Activated CD4-positive, alpha-beta T cell treated with anti-CD3 and anti-CD28 coated beads, Interleukin-2, amount 50 U/mL, for 16 hours (primary cell): ENCODE measurements at regions not wholly inside any gene's neighbourhood (a gene's known extent, or its start where the extent isn't known, plus 50 kb on each side); places are given as distances from the start of the nearest gene placed in this dataset.

Experiments used
- DNase-seq: peaks from one replicate; pipeline ENCODE4 v3.0.0-alpha.2; 2020

GRCh38 chr12:78407722-78408121 is 456.9 kb upstream of the SYT1 start:
- DNase-seq = no peak

- DNase-seq = no peak
Observed at GRCh38 chr12:78414071-78414470, 450.5 kb upstream of the SYT1 start.

GRCh38 chr12:78418919-78419318 is 445.7 kb upstream of the SYT1 start:
- no peak for DNase-seq

- no peak for DNase-seq
Observed at GRCh38 chr12:78419513-78419912, 445.1 kb upstream of the SYT1 start.

GRCh38 chr12:78420991-78421390 is 443.6 kb upstream of the SYT1 start:
- no peak for DNase-seq

GRCh38 chr12:78430551-78430950 is 434.0 kb upstream of the SYT1 start:
- DNase-seq = no peak

GRCh38 chr12:78431931-78432330 is 432.6 kb upstream of the SYT1 start:
- no peak for DNase-seq

GRCh38 chr12:78439666-78440065 is 424.9 kb upstream of the SYT1 start:
- DNase-seq = no peak

GRCh38 chr12:78441737-78442453 is 422.7 kb upstream of the SYT1 start:
- DNase-seq = no peak

GRCh38 chr12:78442454-78442801 is 422.1 kb upstream of the SYT1 start:
- no peak for DNase-seq

- no peak for DNase-seq
Observed at GRCh38 chr12:78446555-78446954, 418.0 kb upstream of the SYT1 start.

- no peak for DNase-seq
Observed at GRCh38 chr12:78447373-78447772, 417.2 kb upstream of the SYT1 start.

- DNase-seq = no peak
Observed at GRCh38 chr12:78448692-78449091, 415.9 kb upstream of the SYT1 start.

- DNase-seq = no peak
Observed at GRCh38 chr12:78455991-78456390, 408.6 kb upstream of the SYT1 start.

- no peak for DNase-seq
Observed at GRCh38 chr12:78457938-78458337, 406.6 kb upstream of the SYT1 start.

GRCh38 chr12:78470354-78471195 is 394.0 kb upstream of the SYT1 start:
- peak; percentile 2 for DNase-seq

GRCh38 chr12:78473136-78473535 is 391.4 kb upstream of the SYT1 start:
- DNase-seq = no peak

GRCh38 chr12:78473561-78473960 is 391.0 kb upstream of the SYT1 start:
- no peak for DNase-seq

- no peak for DNase-seq
Observed at GRCh38 chr12:78483767-78484315, 380.7 kb upstream of the SYT1 start.

- no peak for DNase-seq
Observed at GRCh38 chr12:78489990-78490389, 374.6 kb upstream of the SYT1 start.

- no peak for DNase-seq
Observed at GRCh38 chr12:78490861-78491260, 373.7 kb upstream of the SYT1 start.

- no peak for DNase-seq
Observed at GRCh38 chr12:78494911-78495310, 369.7 kb upstream of the SYT1 start.

GRCh38 chr12:78501825-78502224 is 362.7 kb upstream of the SYT1 start:
- DNase-seq = no peak

GRCh38 chr12:78519422-78519821 is 345.2 kb upstream of the SYT1 start:
- DNase-seq = no peak
